Endodermal cell (in vitro differentiated cells): ENCODE measurements at regions not wholly inside any gene's neighbourhood (a gene's known extent, or its start where the extent isn't known, plus 50 kb on each side); places are given as distances from the start of the nearest gene placed in this dataset.

ENCODE experiments used
- DNase-seq: peaks from one replicate; pipeline ENCODE4 v3.0.0-alpha.2; 2017
- H3K27ac ChIP-seq: 2 replicates; pipeline ENCODE4 v1.5.1; 2013; ENCODE audit warnings: mild to moderate bottlenecking, low read depth, low read length, moderate library complexity
- H3K27me3 ChIP-seq: 2 replicates; pipeline ENCODE4 v1.6.1; 2013; ENCODE audit warnings: mild to moderate bottlenecking, low read length, moderate library complexity; ENCODE audit not compliant: insufficient read depth, control insufficient read depth, poor library complexity, severe bottlenecking
- H3K36me3 ChIP-seq: 2 replicates; pipeline ENCODE4 v1.7.0; 2013; ENCODE audit warnings: mild to moderate bottlenecking, low read length, moderate library complexity; ENCODE audit not compliant: control insufficient read depth, insufficient read depth
- H3K4me1 ChIP-seq: one replicate; pipeline ENCODE4 v1.7.0; 2013; ENCODE audit warnings: low read length; ENCODE audit not compliant: control insufficient read depth, insufficient read depth
- H3K4me3 ChIP-seq: 2 replicates; pipeline ENCODE4 v1.5.1; 2013; ENCODE audit warnings: mild to moderate bottlenecking, low read length, moderate library complexity
- H3K9ac ChIP-seq: 2 replicates; pipeline ENCODE4 v1.6.1; 2013; ENCODE audit warnings: mild to moderate bottlenecking, low read length, moderate library complexity; ENCODE audit not compliant: poor library complexity, severe bottlenecking; ENCODE audit errors: extremely low read depth
- H3K9me3 ChIP-seq: 2 replicates; pipeline ENCODE4 v1.6.1; 2013; ENCODE audit warnings: mild to moderate bottlenecking, low read length, moderate library complexity; ENCODE audit not compliant: control insufficient read depth
- H3K27ac Mint-ChIP-seq: 2 replicates; pipeline ENCODE4 v1.8.0; 2020; ENCODE audit warnings: mixed read lengths
- H3K27me3 Mint-ChIP-seq: 2 replicates; pipeline ENCODE4 v1.8.0; 2021; ENCODE audit warnings: mild to moderate bottlenecking, mixed read lengths; ENCODE audit not compliant: insufficient read depth
- H3K36me3 Mint-ChIP-seq: 2 replicates; pipeline ENCODE4 v1.8.0; 2020; ENCODE audit warnings: low read depth, mixed read lengths
- H3K4me1 Mint-ChIP-seq: 2 replicates; pipeline ENCODE4 v1.8.0; 2020; ENCODE audit warnings: mixed read lengths
- H3K4me3 Mint-ChIP-seq: 2 replicates; pipeline ENCODE4 v1.8.0; 2020; ENCODE audit warnings: mild to moderate bottlenecking, moderate library complexity, mixed read lengths
- H3K9me3 Mint-ChIP-seq: 2 replicates; pipeline ENCODE4 v1.8.0; 2020; ENCODE audit warnings: mild to moderate bottlenecking, mixed read lengths
- CTCF ChIP-seq: fragments of 200-600 bp; sonication (generic); conservative IDR thresholded peaks from 2 replicates; pipeline ENCODE4 v1.5.0; 2021; ENCODE audit warnings: antibody characterized with exemption, mild to moderate bottlenecking
- WGBS, 2 experiments: methylation state at CpG; one replicate each; pipeline versions ENCODE4 v1.1.5 to v1.1.7; 2013; ENCODE audit warnings: missing lambda C conversion rate in 2 of 2, mixed read lengths in 1 of 2; ENCODE audit not compliant: insufficient coverage in 1 of 2, insufficient read length in 1 of 2; 5-methylcytosine and 5-hydroxymethylcytosine counted together

- TF ChIP-seq CTCF: no peak
- Mint-ChIP-seq H3K4me3 (no peak overlapping the region), H3K36me3 (no peaks in the 10 kb centered on the region), H3K27me3 (peaks cover 13% of the 10 kb centered on the region), H3K4me1 (peaks cover 10% of the 10 kb centered on the region), H3K27ac (no peak overlapping the region), H3K9me3 (no peaks in the 10 kb centered on the region)
- DNase-seq: peak; percentile 19
- Histone ChIP-seq H3K27me3 (no peaks in the 10 kb centered on the region), H3K9me3 (no peaks in the 10 kb centered on the region), H3K4me1 (no peaks in the 10 kb centered on the region), H3K36me3 (no peaks in the 10 kb centered on the region), H3K4me3 (no peak overlapping the region), H3K27ac (no peak overlapping the region), H3K9ac (no peak overlapping the region)
- WGBS, 2 experiments: 94 to 100% methylated on average over 1 to 3 of the region's 3 CpGs
Observed at GRCh38 chr11:130526846-130527245, 78.4 kb downstream of the ADAMTS15 start.

- H3K9me3 ChIP-seq: no peaks in the 10 kb centered on the region
- no peaks in the 10 kb centered on the region for H3K36me3 Mint-ChIP-seq
- no peak overlapping the region for H3K4me3 ChIP-seq
- 96 to 100% methylated on average over 4 of the region's 5 CpGs for WGBS, 2 experiments
- no peaks in the 10 kb centered on the region for H3K36me3 ChIP-seq
- H3K27ac Mint-ChIP-seq: no peak overlapping the region
- no peak overlapping the region for H3K9ac ChIP-seq
- H3K27me3 ChIP-seq: no peaks in the 10 kb centered on the region
- no peaks in the 10 kb centered on the region for H3K4me1 ChIP-seq
- peaks cover 1% of the 10 kb centered on the region for H3K4me1 Mint-ChIP-seq
- H3K27me3 Mint-ChIP-seq: peaks cover 13% of the 10 kb centered on the region
- no peak for TF ChIP-seq CTCF
- H3K9me3 Mint-ChIP-seq: no peaks in the 10 kb centered on the region
- no peak overlapping the region for H3K27ac ChIP-seq
- H3K4me3 Mint-ChIP-seq: no peak overlapping the region
- peak; percentile 43 for DNase-seq
Observed at GRCh38 chr11:130527636-130528297, 79.3 kb downstream of the ADAMTS15 start.

- Histone ChIP-seq H3K9ac (no peak overlapping the region), H3K36me3 (no peaks in the 10 kb centered on the region), H3K4me3 (no peak overlapping the region), H3K27ac (no peak overlapping the region), H3K27me3 (no peaks in the 10 kb centered on the region), H3K4me1 (no peaks in the 10 kb centered on the region), H3K9me3 (no peaks in the 10 kb centered on the region)
- Mint-ChIP-seq H3K9me3 (no peaks in the 10 kb centered on the region), H3K4me3 (no peak overlapping the region), H3K27ac (no peak overlapping the region), H3K27me3 (peaks cover 10% of the 10 kb centered on the region), H3K36me3 (no peaks in the 10 kb centered on the region), H3K4me1 (no peaks in the 10 kb centered on the region)
- WGBS, 2 experiments: 85 to 86% methylated on average over 8 to 15 of the region's 16 CpGs
- DNase-seq: peak; percentile 36
- TF ChIP-seq CTCF: no peak
Observed at GRCh38 chr11:130528298-130529261, 80.1 kb downstream of the ADAMTS15 start.
